PC-3 (cell line): ENCODE measurements at regions not wholly inside any gene's neighbourhood (a gene's known extent, or its start where the extent isn't known, plus 50 kb on each side); places are given as distances from the start of the nearest gene placed in this dataset.

Source experiments
- EZH2 ChIP-seq: fragments of 300-600 bp; sonication (generic); IDR thresholded peaks from one replicate; pipeline ENCODE4 v1.6.1; 2017; ENCODE audit warnings: antibody characterized with exemption, mild to moderate bottlenecking, low read length; ENCODE audit not compliant: unreplicated experiment
- EZH2phosphoT487 ChIP-seq: fragments of 300-600 bp; sonication (generic); IDR thresholded peaks from 2 replicates; pipeline ENCODE4 v1.6.1; 2018; ENCODE audit warnings: mild to moderate bottlenecking, antibody characterized with exemption, low read length, borderline replicate concordance
- TF ChIP-seq, protein P1 (sequence below): fragments of 300-600 bp; sonication (generic); conservative IDR thresholded peaks from 2 replicates; pipeline ENCODE4 v1.5.1; 2017; ENCODE audit warnings: antibody characterized with exemption, low read depth, mild to moderate bottlenecking, low read length

DNA sequence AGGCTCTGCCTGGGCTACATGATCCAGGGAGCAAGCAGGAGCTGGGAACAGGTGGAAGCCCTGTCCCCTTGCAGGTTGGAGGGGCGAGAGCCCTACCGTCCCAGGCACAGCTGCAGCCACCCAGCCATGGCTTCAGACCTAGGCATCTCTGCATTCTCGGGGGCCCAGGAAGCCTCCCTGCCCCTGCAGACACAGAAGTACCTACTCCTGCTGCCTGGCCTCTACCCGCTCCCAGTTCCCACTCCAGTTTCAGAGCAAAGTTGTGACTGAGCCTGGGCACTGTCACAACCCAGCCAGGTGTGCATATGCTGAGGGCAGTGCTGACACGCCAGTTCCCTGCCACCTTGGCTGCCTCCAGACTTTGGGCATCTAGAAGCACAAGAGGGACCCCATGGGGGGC, 645.9 kb downstream of the HTR1B start:
- no peak for TF ChIP-seq EZH2
- TF ChIP-seq EZH2phosphoT487, result no peak
- TF ChIP-seq, protein P1, sequence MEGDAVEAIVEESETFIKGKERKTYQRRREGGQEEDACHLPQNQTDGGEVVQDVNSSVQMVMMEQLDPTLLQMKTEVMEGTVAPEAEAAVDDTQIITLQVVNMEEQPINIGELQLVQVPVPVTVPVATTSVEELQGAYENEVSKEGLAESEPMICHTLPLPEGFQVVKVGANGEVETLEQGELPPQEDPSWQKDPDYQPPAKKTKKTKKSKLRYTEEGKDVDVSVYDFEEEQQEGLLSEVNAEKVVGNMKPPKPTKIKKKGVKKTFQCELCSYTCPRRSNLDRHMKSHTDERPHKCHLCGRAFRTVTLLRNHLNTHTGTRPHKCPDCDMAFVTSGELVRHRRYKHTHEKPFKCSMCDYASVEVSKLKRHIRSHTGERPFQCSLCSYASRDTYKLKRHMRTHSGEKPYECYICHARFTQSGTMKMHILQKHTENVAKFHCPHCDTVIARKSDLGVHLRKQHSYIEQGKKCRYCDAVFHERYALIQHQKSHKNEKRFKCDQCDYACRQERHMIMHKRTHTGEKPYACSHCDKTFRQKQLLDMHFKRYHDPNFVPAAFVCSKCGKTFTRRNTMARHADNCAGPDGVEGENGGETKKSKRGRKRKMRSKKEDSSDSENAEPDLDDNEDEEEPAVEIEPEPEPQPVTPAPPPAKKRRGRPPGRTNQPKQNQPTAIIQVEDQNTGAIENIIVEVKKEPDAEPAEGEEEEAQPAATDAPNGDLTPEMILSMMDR, result no peak
